GM12878 (cell line): ENCODE measurements at regions not wholly inside any gene's neighbourhood (a gene's known extent, or its start where the extent isn't known, plus 50 kb on each side); places are given as distances from the start of the nearest gene placed in this dataset.

Experiments
- CTCF ChIP-seq, 3 experiments: IDR thresholded peaks in 2 of 3; conservative IDR thresholded peaks in 1 of 3; 2 replicates each; pipeline ENCODE4 v1.5.1; 2011; ENCODE audit warnings: low read depth in 3 of 3, low read length in 3 of 3, mild to moderate bottlenecking in 3 of 3, control low read depth in 2 of 3, moderate library complexity in 2 of 3, inconsistent platforms in 1 of 3, mixed read lengths in 1 of 3; ENCODE audit not compliant: control insufficient read depth in 2 of 3, insufficient read depth in 1 of 3; ENCODE audit errors: extremely low read depth in 1 of 3
- E2F8 ChIP-seq: fragments of 450-650 bp; IDR thresholded peaks from 2 replicates; pipeline ENCODE4 v1.6.1; 2018; ENCODE audit warnings: mild to moderate bottlenecking, low read depth, moderate library complexity; ENCODE audit not compliant: partially characterized antibody
- EZH2 ChIP-seq: IDR thresholded peaks from 2 replicates; pipeline ENCODE4 v1.6.1; 2012; ENCODE audit warnings: low read depth, mild to moderate bottlenecking, control low read depth, inconsistent platforms, low read length, borderline replicate concordance; ENCODE audit not compliant: control insufficient read depth
- JUNB ChIP-seq: IDR thresholded peaks from 2 replicates; pipeline ENCODE4 v1.6.1; 2016; ENCODE audit warnings: antibody characterized with exemption, mild to moderate bottlenecking
- SIN3A ChIP-seq: IDR thresholded peaks from 2 replicates; pipeline ENCODE4 v1.6.1; 2012; ENCODE audit warnings: low read depth, low read length, improper control_type of control experiment
- TF ChIP-seq, protein P1 (sequence below): IDR thresholded peaks from 2 replicates; pipeline ENCODE4 v1.6.1; 2012; ENCODE audit warnings: low read depth, low read length, improper control_type of control experiment

DNA sequence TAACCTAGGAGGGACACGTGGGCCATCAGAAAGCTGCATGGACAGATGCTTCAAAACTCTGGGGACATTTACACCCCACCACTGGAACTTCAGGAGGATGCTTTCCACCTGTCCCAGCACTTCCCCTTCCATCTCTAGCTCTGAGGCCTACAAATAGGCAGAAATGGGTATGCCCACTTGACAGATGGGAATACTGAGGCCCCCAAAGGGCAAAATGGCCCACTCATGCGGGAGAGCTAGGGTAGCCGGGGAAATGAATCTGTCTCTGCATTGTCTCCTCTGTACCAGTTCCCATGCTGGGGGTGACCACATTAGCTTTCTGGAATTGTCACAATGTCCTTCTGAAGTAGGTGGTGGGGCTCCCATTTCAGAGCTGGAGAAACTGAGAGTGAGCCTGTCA is 592.1 kb upstream of the CDH5 start:
- no peak for TF ChIP-seq E2F8
- no peak for TF ChIP-seq SIN3A
- no peak for TF ChIP-seq JUNB
- TF ChIP-seq CTCF (IDR thresholded peaks at IDR 0.05 in 2 of 3, conservative IDR thresholded peaks at IDR 0.05 in 1 of 3; ENCODE audit: control insufficient read depth in 2 of 3, extremely low read depth in 1 of 3, insufficient read depth in 1 of 3, low read depth in 3 of 3, low read length in 3 of 3), result no peak
- no peak for TF ChIP-seq EZH2
- TF ChIP-seq, protein P1, sequence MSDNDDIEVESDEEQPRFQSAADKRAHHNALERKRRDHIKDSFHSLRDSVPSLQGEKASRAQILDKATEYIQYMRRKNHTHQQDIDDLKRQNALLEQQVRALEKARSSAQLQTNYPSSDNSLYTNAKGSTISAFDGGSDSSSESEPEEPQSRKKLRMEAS, result no peak
